HEK293T (cell line): ENCODE measurements at regions not wholly inside any gene's neighbourhood (a gene's known extent, or its start where the extent isn't known, plus 50 kb on each side); places are given as distances from the start of the nearest gene placed in this dataset.

Source experiments
- BHLHE40 ChIP-seq: fragments of 450-650 bp; IDR thresholded peaks from 2 replicates; pipeline ENCODE4 v1.6.1; 2016; ENCODE audit warnings: mild to moderate bottlenecking, moderate library complexity, borderline replicate concordance
- CTBP1 ChIP-seq: fragments of 450-650 bp; IDR thresholded peaks from 2 replicates; pipeline ENCODE4 v1.6.1; 2016; ENCODE audit warnings: borderline replicate concordance
- FOXA1 ChIP-seq: fragments of 450-650 bp; IDR thresholded peaks from 2 replicates; pipeline ENCODE4 v1.6.1; 2016; ENCODE audit warnings: mild to moderate bottlenecking
- FOXM1 ChIP-seq: fragments of 450-650 bp; IDR thresholded peaks from 2 replicates; pipeline ENCODE4 v1.6.1; 2017; ENCODE audit warnings: mild to moderate bottlenecking, borderline replicate concordance
- HDGF ChIP-seq: fragments of 450-650 bp; IDR thresholded peaks from 2 replicates; pipeline ENCODE4 v1.6.1; 2017; ENCODE audit warnings: antibody characterized with exemption, borderline replicate concordance
- LEF1 ChIP-seq: fragments of 450-650 bp; IDR thresholded peaks from 2 replicates; pipeline ENCODE4 v1.6.1; 2017; ENCODE audit warnings: mild to moderate bottlenecking, borderline replicate concordance
- SP1 ChIP-seq: fragments of 450-650 bp; IDR thresholded peaks from 2 replicates; pipeline ENCODE4 v1.6.1; 2017

DNA sequence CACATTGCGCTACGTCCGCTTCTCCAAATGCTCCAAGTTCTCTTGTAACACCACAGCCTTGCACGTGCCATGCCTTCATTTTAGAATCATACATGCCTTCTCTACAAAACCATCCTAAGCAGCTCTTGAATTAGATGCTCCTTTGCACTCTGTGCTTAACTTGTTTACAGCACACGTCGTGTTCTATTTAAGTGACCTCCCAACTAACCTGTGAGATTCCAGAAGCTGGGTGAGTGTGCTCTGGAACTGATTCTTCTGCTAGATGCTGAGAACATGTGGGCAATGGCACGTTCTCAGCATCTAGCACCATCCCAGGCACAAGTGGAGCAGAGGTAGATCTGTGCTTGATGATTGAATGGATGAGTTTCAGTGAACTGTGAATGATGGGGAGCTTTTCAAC is 100.0 kb upstream of the NEDD9 start:
- TF ChIP-seq BHLHE40 (no peak), HDGF (no peak), FOXA1 (no peak), CTBP1 (no peak), SP1 (no peak), FOXM1 (no peak), LEF1 (no peak)
